ENCODE measurements at regions not wholly inside any gene's neighbourhood (a gene's known extent, or its start where the extent isn't known, plus 50 kb on each side); places are given as distances from the start of the nearest gene placed in this dataset.

- peak overlapping the region in 1 of 2 donors; percentile 16 for H3K27ac ChIP-seq
- TF ChIP-seq CTCF (IDR thresholded peaks at IDR 0.05): no peak
- DNase-seq (ENCODE audit: low spot score): no peak
- no peak overlapping the region for H3K4me3 ChIP-seq
Observed at GRCh38 chr7:22569586-22570321, 69.8 kb upstream of the STEAP1B start.

DNA sequence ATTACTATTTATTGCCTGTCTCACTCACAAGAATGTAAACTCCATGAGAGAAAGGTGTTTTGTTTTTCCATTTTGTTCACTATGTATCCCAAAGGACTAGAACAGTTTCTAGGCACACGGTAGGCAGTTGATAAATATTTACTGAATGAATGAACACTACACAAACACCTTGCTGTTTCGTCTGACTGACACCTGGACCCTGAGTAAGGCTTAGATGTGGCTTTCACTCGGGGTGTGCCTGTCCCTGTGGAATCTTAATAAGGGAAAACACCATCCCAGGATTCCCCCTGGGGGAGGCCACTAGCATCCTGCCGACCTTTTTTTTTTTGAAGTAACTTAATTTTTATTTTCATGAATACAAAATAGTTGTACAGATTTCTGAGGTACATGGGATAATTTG lies 66.6 kb upstream of the STEAP1B start:
- DNase-seq (ENCODE audit: low spot score): no peak
- no peak overlapping the region for H3K27ac ChIP-seq
- TF ChIP-seq CTCF (IDR thresholded peaks at IDR 0.05): no peak

DNA sequence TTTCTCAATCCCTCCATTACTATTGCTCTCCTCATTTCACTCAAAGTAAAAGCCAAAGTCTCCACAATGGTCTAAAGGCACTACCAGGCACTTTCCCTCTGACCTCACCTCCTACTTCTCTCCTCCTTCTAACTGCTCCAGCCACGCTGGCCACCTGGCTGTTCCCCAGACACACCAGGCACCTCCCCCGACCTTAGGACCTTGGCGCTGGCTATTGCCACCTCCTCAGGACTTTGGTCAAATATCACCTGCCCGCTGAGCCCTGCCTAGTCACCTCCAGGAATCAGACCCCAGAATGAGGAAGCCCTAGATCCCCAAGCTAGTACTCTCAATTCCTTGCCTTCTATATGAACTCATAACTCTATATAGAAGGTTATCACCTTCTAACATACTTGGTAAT lies 66.2 kb upstream of the STEAP1B start:
- no peak for TF ChIP-seq CTCF (IDR thresholded peaks at IDR 0.05)
- no peak for DNase-seq (ENCODE audit: low spot score)
- Histone ChIP-seq H3K27ac (peak overlapping the region in 1 of 2 donors; percentile 71), H3K4me3 (no peak overlapping the region)

More for the DNA sequence above, 66.6 kb upstream of the STEAP1B start:
- H3K4me3 ChIP-seq: no peak overlapping the region

DNA sequence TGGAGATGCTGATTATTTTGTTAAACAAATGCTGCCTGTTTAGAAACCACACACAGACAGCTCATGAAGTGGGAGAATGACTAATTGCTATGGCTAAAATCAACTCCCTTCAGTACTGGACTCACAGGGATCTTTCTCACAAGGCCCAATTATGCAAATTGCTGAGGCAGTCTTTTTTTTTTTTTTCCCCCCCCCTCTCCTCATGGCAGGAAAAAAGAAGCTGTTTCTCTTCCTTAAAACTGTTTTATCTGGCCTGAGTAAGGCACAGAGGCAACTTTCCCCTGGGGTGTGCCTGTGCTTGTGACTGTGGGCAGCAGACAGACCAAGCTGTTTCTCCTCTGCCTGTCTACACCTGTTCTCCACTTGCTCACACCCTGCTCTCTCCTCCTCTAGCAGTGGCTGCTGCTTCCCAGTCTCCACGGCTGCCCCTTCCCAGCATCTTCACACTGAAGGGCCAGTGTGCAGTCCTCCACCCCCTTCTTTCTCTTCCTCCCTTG lies 65.4 kb upstream of the STEAP1B start:
- Histone ChIP-seq H3K4me3 (no peak overlapping the region), H3K27ac (peak overlapping the region in 1 of 2 donors; percentile 71)
- TF ChIP-seq CTCF (IDR thresholded peaks at IDR 0.05): no peak
- DNase-seq (ENCODE audit: low spot score): no peak

GRCh38 chr7:22564511-22565045 lies 64.6 kb upstream of the STEAP1B start:
- no peak for DNase-seq (ENCODE audit: low spot score)
- Histone ChIP-seq H3K27ac (peak overlapping the region in 1 of 2 donors; percentile 71), H3K4me3 (no peak overlapping the region)
- no peak for TF ChIP-seq CTCF (IDR thresholded peaks at IDR 0.05)

- H3K4me3 ChIP-seq: peak overlapping the region; percentile 3
- TF ChIP-seq CTCF (IDR thresholded peaks at IDR 0.05): no peak
- H3K27ac ChIP-seq: peak overlapping the region in 1 of 2 donors; percentile 71
- no peak for DNase-seq (ENCODE audit: low spot score)
Observed at GRCh38 chr7:22563621-22564241, 63.7 kb upstream of the STEAP1B start.

Data from coronary artery (tissue), 2 donors.